ENCODE measurements at regions not wholly inside any gene's neighbourhood (a gene's known extent, or its start where the extent isn't known, plus 50 kb on each side); places are given as distances from the start of the nearest gene placed in this dataset.

DNA sequence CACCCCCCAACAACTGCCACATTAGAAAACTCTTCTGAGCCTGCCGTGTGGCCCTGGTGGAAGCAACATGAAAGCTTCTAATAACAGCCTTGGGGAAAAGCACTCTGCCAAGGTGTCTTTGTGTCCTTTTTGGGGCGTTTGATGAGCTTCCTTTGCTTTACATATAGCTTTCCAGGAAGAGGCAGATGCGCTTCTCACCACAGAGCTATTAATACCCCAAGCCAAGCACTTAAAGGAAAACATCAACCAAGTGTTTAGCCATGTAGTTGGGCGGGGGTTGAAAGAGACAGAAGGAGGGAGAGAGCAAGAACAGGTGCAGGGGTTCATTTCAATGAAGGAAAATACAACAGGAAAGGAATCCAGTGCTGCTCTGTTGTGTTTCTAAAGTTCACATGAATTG, 176.1 kb downstream of the VAPA start:
- TF ChIP-seq CTCF (IDR thresholded peaks at IDR 0.05; ENCODE audit: low read depth, low read length, poor library complexity, severe bottlenecking) (no peak), EZH2phosphoT487 (IDR thresholded peaks at IDR 0.05; ENCODE audit: borderline replicate concordance, low read length) (no peak)
